ENCODE measurements at regions not wholly inside any gene's neighbourhood (a gene's known extent, or its start where the extent isn't known, plus 50 kb on each side); places are given as distances from the start of the nearest gene placed in this dataset.

- no peak for DNase-seq (ENCODE audit: low read depth in 2 of 2)
These were observed 323.4 kb upstream of the SLC7A11 start for GRCh38 chr4:138565576-138565975.

- DNase-seq (ENCODE audit: low read depth in 2 of 2) = no peak
These were observed 320.4 kb upstream of the SLC7A11 start for GRCh38 chr4:138562544-138562991.

GRCh38 chr4:138561906-138562305 lies 319.8 kb upstream of the SLC7A11 start:
- no peak for DNase-seq (ENCODE audit: low read depth in 2 of 2)

- no peak for DNase-seq (ENCODE audit: low read depth in 2 of 2)
These were observed 319.2 kb upstream of the SLC7A11 start for GRCh38 chr4:138561276-138561880.

- no peak for DNase-seq (ENCODE audit: low read depth in 2 of 2)
These were observed 318.3 kb upstream of the SLC7A11 start for GRCh38 chr4:138560448-138560847.

- no peak for DNase-seq (ENCODE audit: low read depth in 2 of 2)
These were observed 316.7 kb upstream of the SLC7A11 start for GRCh38 chr4:138558886-138559285.

- DNase-seq (ENCODE audit: low read depth in 2 of 2) = no peak
These were observed 313.4 kb upstream of the SLC7A11 start for GRCh38 chr4:138555584-138555983.

GRCh38 chr4:138555108-138555507 lies 313.0 kb upstream of the SLC7A11 start:
- DNase-seq (ENCODE audit: low read depth in 2 of 2) = no peak

GRCh38 chr4:138553001-138553845 lies 311.1 kb upstream of the SLC7A11 start:
- DNase-seq (ENCODE audit: low read depth in 2 of 2) = no peak

- no peak for DNase-seq (ENCODE audit: low read depth in 2 of 2)
These were observed 300.1 kb upstream of the SLC7A11 start for GRCh38 chr4:138542191-138542776.

GRCh38 chr4:138540056-138540800 lies 298.1 kb upstream of the SLC7A11 start:
- no peak for DNase-seq (ENCODE audit: low read depth in 2 of 2)

- DNase-seq (ENCODE audit: low read depth in 2 of 2) = no peak
These were observed 296.6 kb upstream of the SLC7A11 start for GRCh38 chr4:138538743-138539142.

- DNase-seq (ENCODE audit: low read depth in 2 of 2) = no peak
These were observed 295.8 kb upstream of the SLC7A11 start for GRCh38 chr4:138537731-138538490.

- no peak for DNase-seq (ENCODE audit: low read depth in 2 of 2)
These were observed 293.2 kb upstream of the SLC7A11 start for GRCh38 chr4:138535316-138535715.

GRCh38 chr4:138522366-138522765 lies 280.2 kb upstream of the SLC7A11 start:
- DNase-seq (ENCODE audit: low read depth in 2 of 2) = no peak

GRCh38 chr4:138521809-138522208 lies 279.7 kb upstream of the SLC7A11 start:
- no peak for DNase-seq (ENCODE audit: low read depth in 2 of 2)

- DNase-seq (ENCODE audit: low read depth in 2 of 2) = no peak
These were observed 277.3 kb upstream of the SLC7A11 start for GRCh38 chr4:138519436-138519835.

- no peak for DNase-seq (ENCODE audit: low read depth in 2 of 2)
These were observed 271.4 kb upstream of the SLC7A11 start for GRCh38 chr4:138513535-138513934.

- no peak for DNase-seq (ENCODE audit: low read depth in 2 of 2)
These were observed 270.6 kb upstream of the SLC7A11 start for GRCh38 chr4:138512756-138513155.

GRCh38 chr4:138510053-138510452 lies 267.9 kb upstream of the SLC7A11 start:
- no peak for DNase-seq (ENCODE audit: low read depth in 2 of 2)

- no peak for DNase-seq (ENCODE audit: low read depth in 2 of 2)
These were observed 267.2 kb upstream of the SLC7A11 start for GRCh38 chr4:138509346-138509745.

Data from stimulated activated CD4-positive, alpha-beta T cell treated with anti-CD3 and anti-CD28 coated beads, Interleukin-1b, Interleukin-23, amount 100 ng/mL, for 1 hour (primary cell).